PC-9 (cell line): ENCODE measurements at regions not wholly inside any gene's neighbourhood (a gene's known extent, or its start where the extent isn't known, plus 50 kb on each side); places are given as distances from the start of the nearest gene placed in this dataset.

ENCODE experiments used
- BruUV-seq: library from RNA; stranded (reverse); fragments of 400-500 nt; replicated peaks from 2 replicates; lab custom pipeline; 2021; lab: Mats Ljungman, UMichigan
- CTCF ChIA-PET: fragments of 300-600 bp; sonication (Branson Sonifier 250); formaldehyde crosslinking; loops from one replicate; lab custom pipeline; 2022; ENCODE audit warnings: antibody characterized with exemption; lab: Charles Lee
- POLR2A ChIA-PET: fragments of 300-600 bp; sonication (Branson Sonifier 250); formaldehyde crosslinking; loops from one replicate; lab custom pipeline; 2022; ENCODE audit warnings: antibody characterized with exemption; ENCODE audit not compliant: unreplicated experiment; lab: Charles Lee
- DNase-seq, 2 experiments: peaks; one replicate each; pipeline versions ENCODE4 v3.0.0 to v3.0.0-alpha.2; 2015 to 2022; ENCODE audit warnings: mixed read lengths in 1 of 2
- H2AFZ ChIP-seq: fragments of 200-600 bp; sonication (generic); 2 replicates; pipeline ENCODE4 v1.8.1; 2017; ENCODE audit warnings: antibody characterized with exemption
- H3F3A ChIP-seq: fragments of 200-600 bp; sonication (generic); 2 replicates; pipeline ENCODE4 v1.8.1; 2017; ENCODE audit warnings: antibody characterized with exemption, mild to moderate bottlenecking, low read depth; ENCODE audit not compliant: insufficient read depth
- H3K27ac ChIP-seq: fragments of 200-600 bp; sonication (generic); 2 replicates; pipeline ENCODE4 v1.6.1; 2016; ENCODE audit warnings: mixed run types
- H3K27me3 ChIP-seq: fragments of 200-600 bp; sonication (generic); 2 replicates; pipeline ENCODE4 v1.6.1; 2016; ENCODE audit warnings: low read depth, mixed run types; ENCODE audit not compliant: insufficient read depth
- H3K36me3 ChIP-seq: fragments of 200-600 bp; sonication (generic); 2 replicates; pipeline ENCODE4 v1.6.1; 2016; ENCODE audit warnings: low read depth, mixed run types
- H3K4me1 ChIP-seq: fragments of 200-600 bp; sonication (generic); replicated peaks from 2 replicates; pipeline ENCODE4 v1.6.1; 2016; ENCODE audit warnings: mixed run types; ENCODE audit not compliant: insufficient read depth
- H3K4me2 ChIP-seq: fragments of 200-600 bp; sonication (generic); 2 replicates; pipeline ENCODE4 v1.6.1; 2017; ENCODE audit warnings: mixed run types
- H3K4me3 ChIP-seq: fragments of 200-600 bp; sonication (generic); 2 replicates; pipeline ENCODE4 v1.6.1; 2016; ENCODE audit warnings: mixed run types
- H3K79me2 ChIP-seq: fragments of 200-600 bp; sonication (generic); 2 replicates; pipeline ENCODE4 v1.6.1; 2017; ENCODE audit warnings: low read depth, mixed run types
- H3K9me2 ChIP-seq: fragments of 200-600 bp; sonication (generic); 2 replicates; pipeline ENCODE4 v1.8.1; 2017; ENCODE audit warnings: mild to moderate bottlenecking; ENCODE audit not compliant: insufficient read depth
- H3K9me3 ChIP-seq: fragments of 200-600 bp; sonication (generic); 2 replicates; pipeline ENCODE4 v1.8.1; 2016; ENCODE audit warnings: low read depth; ENCODE audit not compliant: insufficient read depth
- H4K20me1 ChIP-seq: fragments of 200-600 bp; sonication (generic); 2 replicates; pipeline ENCODE4 v1.8.1; 2017; ENCODE audit not compliant: insufficient read depth
- CTCF ChIP-seq: fragments of 200-600 bp; sonication (generic); conservative IDR thresholded peaks from 2 replicates; pipeline ENCODE4 v1.6.1; 2017; ENCODE audit warnings: mixed run types, antibody characterized with exemption, mild to moderate bottlenecking, moderate library complexity
- EZH2 ChIP-seq: fragments of 200-600 bp; sonication (generic); IDR thresholded peaks from 2 replicates; pipeline ENCODE4 v1.8.0; 2017; ENCODE audit warnings: antibody characterized with exemption, low read depth
- intact Hi-C: fragments of 100-400 bp; cut with micrococcal nuclease; formaldehyde crosslinking; loops from one replicate; pipeline ENCODE4 v1.10.0; 2022; ENCODE audit not compliant: unreplicated experiment

- H3F3A ChIP-seq, result no peaks in the 10 kb centered on the region
- intact Hi-C loops, result no loop called here
- DNase-seq, result no peak
- H3K4me1 ChIP-seq, result no peaks in the 10 kb centered on the region
- no peak overlapping the region for H3K27ac ChIP-seq
- no peaks in the 10 kb centered on the region for H3K79me2 ChIP-seq
- no TSS peak for BruUV-seq
- H3K36me3 ChIP-seq, result no peaks in the 10 kb centered on the region
- H3K9me2 ChIP-seq, result no peaks in the 10 kb centered on the region
- no peak for TF ChIP-seq EZH2
- TF ChIP-seq CTCF, result no peak
- no peak overlapping the region for H2AFZ ChIP-seq
- 0 out of 2 replicates have a peak, but pooled peaks cover 4% of the 10 kb centered on the region for H3K27me3 ChIP-seq
- H3K9me3 ChIP-seq, result no peaks in the 10 kb centered on the region
- H4K20me1 ChIP-seq, result no peaks in the 10 kb centered on the region
- no peak overlapping the region for H3K4me3 ChIP-seq
- POLR2A ChIA-PET, result interaction anchor here (0.5 kb wide), 1 partner anchor 807 kb away, joined by 3 read pairs; no protein-coding TSS in a partner anchor
- CTCF ChIA-PET, result no interaction called here
- H3K4me2 ChIP-seq, result no peak overlapping the region
Measured at GRCh38 chr7:19413443-19413965, 268.3 kb upstream of the FERD3L start.

- H3K79me2 ChIP-seq, result no peaks in the 10 kb centered on the region
- intact Hi-C loops, result no loop called here
- no peaks in the 10 kb centered on the region for H4K20me1 ChIP-seq
- H3K27ac ChIP-seq, result no peak overlapping the region
- POLR2A ChIA-PET, result no interaction called here
- no peaks in the 10 kb centered on the region for H3F3A ChIP-seq
- H3K27me3 ChIP-seq, result 0 out of 2 replicates have a peak, but pooled peaks cover 9% of the 10 kb centered on the region
- H2AFZ ChIP-seq, result no peak overlapping the region
- CTCF ChIA-PET, result no interaction called here
- TF ChIP-seq EZH2 (no peak), CTCF (no peak)
- BruUV-seq, result no TSS peak
- H3K4me3 ChIP-seq, result no peak overlapping the region
- H3K4me1 ChIP-seq, result peaks cover under 1% of the 10 kb centered on the region
- H3K36me3 ChIP-seq, result no peaks in the 10 kb centered on the region
- no peaks in the 10 kb centered on the region for H3K9me2 ChIP-seq
- H3K9me3 ChIP-seq, result no peaks in the 10 kb centered on the region
- no peak for DNase-seq
- H3K4me2 ChIP-seq, result no peak overlapping the region
Measured at GRCh38 chr7:19410691-19411090, 265.5 kb upstream of the FERD3L start.

- intact Hi-C loops, result no loop called here
- Histone ChIP-seq H4K20me1 (no peaks in the 10 kb centered on the region), H3F3A (no peaks in the 10 kb centered on the region), H3K36me3 (no peaks in the 10 kb centered on the region), H2AFZ (no peak overlapping the region), H3K4me1 (peaks cover 7% of the 10 kb centered on the region), H3K9me3 (no peaks in the 10 kb centered on the region), H3K27me3 (0 out of 2 replicates have a peak, but pooled peaks cover 9% of the 10 kb centered on the region), H3K79me2 (no peaks in the 10 kb centered on the region), H3K4me2 (no peak overlapping the region), H3K9me2 (no peaks in the 10 kb centered on the region), H3K27ac (no peak overlapping the region), H3K4me3 (no peak overlapping the region)
- CTCF ChIA-PET, result no interaction called here
- TF ChIP-seq CTCF (no peak), EZH2 (no peak)
- DNase-seq, result no peak
- BruUV-seq, result no TSS peak
- POLR2A ChIA-PET, result no interaction called here
Measured at GRCh38 chr7:19410106-19410505, 264.9 kb upstream of the FERD3L start.
